ENCODE measurements at regions not wholly inside any gene's neighbourhood (a gene's known extent, or its start where the extent isn't known, plus 50 kb on each side); places are given as distances from the start of the nearest gene placed in this dataset.

DNA sequence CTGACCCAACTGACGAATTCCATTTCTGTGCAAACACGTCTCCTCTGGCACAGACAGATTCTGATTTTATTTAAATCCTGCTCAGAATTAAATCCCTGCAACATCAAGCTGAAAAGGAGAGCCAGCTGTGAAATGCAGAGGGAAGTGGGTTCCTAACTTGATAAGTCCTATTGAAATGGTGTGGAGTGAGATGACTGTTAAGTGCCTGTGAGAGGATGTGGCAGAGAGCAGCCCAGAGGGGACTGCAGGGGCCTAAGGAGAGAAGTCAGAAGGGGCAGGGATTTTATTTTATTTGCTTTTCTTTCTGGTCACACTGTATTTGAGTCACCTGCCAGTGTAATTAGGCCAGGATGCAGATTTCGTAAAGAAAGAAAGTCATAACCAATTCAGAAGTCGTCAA lies 277.4 kb downstream of the NKX6-1 start:
- DNase-seq = no peak
- TF ChIP-seq, protein P1, sequence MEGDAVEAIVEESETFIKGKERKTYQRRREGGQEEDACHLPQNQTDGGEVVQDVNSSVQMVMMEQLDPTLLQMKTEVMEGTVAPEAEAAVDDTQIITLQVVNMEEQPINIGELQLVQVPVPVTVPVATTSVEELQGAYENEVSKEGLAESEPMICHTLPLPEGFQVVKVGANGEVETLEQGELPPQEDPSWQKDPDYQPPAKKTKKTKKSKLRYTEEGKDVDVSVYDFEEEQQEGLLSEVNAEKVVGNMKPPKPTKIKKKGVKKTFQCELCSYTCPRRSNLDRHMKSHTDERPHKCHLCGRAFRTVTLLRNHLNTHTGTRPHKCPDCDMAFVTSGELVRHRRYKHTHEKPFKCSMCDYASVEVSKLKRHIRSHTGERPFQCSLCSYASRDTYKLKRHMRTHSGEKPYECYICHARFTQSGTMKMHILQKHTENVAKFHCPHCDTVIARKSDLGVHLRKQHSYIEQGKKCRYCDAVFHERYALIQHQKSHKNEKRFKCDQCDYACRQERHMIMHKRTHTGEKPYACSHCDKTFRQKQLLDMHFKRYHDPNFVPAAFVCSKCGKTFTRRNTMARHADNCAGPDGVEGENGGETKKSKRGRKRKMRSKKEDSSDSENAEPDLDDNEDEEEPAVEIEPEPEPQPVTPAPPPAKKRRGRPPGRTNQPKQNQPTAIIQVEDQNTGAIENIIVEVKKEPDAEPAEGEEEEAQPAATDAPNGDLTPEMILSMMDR (IDR thresholded peaks at IDR 0.05; ENCODE audit: unreplicated experiment) = no peak
- Mint-ChIP-seq H3K4me3 (ENCODE audit: low read depth, unreplicated experiment) (no peak overlapping the region), H3K4me1 (ENCODE audit: low read depth, unreplicated experiment) (no peaks in the 10 kb centered on the region), H3K36me3 (ENCODE audit: insufficient read depth, unreplicated experiment) (no peaks in the 10 kb centered on the region), H3K27me3 (ENCODE audit: unreplicated experiment) (peaks cover 21% of the 10 kb centered on the region), H3K27ac (ENCODE audit: unreplicated experiment) (no peak overlapping the region), H3K9me3 (ENCODE audit: low read depth, unreplicated experiment) (no peaks in the 10 kb centered on the region)
- CTCF ChIA-PET = interaction anchor here (0.7 kb wide), 1 partner anchor 12 kb away, joined by 3 read pairs; no protein-coding TSS in a partner anchor
- intact Hi-C loops (cut with micrococcal nuclease; ENCODE audit: unreplicated experiment) = no loop called here
- BruUV-seq (replicated peaks) = no TSS peak

DNA sequence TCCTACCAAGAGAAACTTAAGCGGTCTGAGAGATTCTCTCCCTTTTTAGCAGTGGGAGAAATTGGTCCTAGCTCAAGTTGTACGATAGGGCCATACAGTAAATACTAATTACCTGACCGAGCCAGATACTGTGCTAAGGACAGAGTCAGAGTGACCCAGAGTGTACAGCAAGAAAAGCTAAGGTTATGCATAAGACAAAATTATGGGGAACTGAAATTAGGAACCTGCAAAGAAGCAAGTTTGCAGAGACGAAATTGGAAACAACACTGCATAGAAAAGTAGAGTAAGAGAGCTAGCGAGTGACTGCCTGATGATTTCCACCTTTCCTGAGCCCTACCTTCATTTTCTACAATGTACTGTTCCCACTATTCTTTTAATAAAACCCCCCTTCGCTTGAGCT lies 278.1 kb downstream of the NKX6-1 start:
- Mint-ChIP-seq H3K4me1 (ENCODE audit: low read depth, unreplicated experiment) (no peaks in the 10 kb centered on the region), H3K4me3 (ENCODE audit: low read depth, unreplicated experiment) (no peak overlapping the region), H3K27ac (ENCODE audit: unreplicated experiment) (no peak overlapping the region), H3K9me3 (ENCODE audit: low read depth, unreplicated experiment) (no peaks in the 10 kb centered on the region), H3K27me3 (ENCODE audit: unreplicated experiment) (peaks cover 19% of the 10 kb centered on the region), H3K36me3 (ENCODE audit: insufficient read depth, unreplicated experiment) (no peaks in the 10 kb centered on the region)
- TF ChIP-seq, protein P1 (IDR thresholded peaks at IDR 0.05; ENCODE audit: unreplicated experiment) = no peak
- intact Hi-C loops (cut with micrococcal nuclease; ENCODE audit: unreplicated experiment) = no loop called here
- no TSS peak for BruUV-seq (replicated peaks)
- no peak for DNase-seq
- CTCF ChIA-PET = interaction anchor here (0.7 kb wide), 1 partner anchor 12 kb away, joined by 3 read pairs; no protein-coding TSS in a partner anchor

DNA sequence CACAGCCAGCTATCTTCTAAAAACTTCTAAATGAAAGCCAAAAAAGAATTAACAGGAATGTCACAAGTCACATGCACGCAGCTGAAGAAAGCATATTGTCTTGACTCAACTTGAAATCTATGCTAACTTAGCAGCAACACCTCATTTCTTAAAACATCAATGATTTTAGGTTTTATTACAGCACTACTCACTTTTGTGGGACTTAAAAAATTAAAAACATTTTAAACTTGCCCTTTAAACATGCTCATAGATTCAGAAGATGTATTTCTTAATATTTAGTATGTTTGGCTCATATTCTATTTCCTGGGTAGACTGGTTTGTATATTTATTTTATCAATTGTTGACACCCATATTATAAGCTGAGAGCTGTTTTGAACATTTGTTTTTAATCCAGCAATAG lies 279.4 kb downstream of the NKX6-1 start:
- no TSS peak for BruUV-seq (replicated peaks)
- CTCF ChIA-PET = no interaction called here
- DNase-seq = no peak
- H3K27ac Mint-ChIP-seq (ENCODE audit: unreplicated experiment) = no peak overlapping the region
- H3K36me3 Mint-ChIP-seq (ENCODE audit: insufficient read depth, unreplicated experiment) = no peaks in the 10 kb centered on the region
- H3K9me3 Mint-ChIP-seq (ENCODE audit: low read depth, unreplicated experiment) = no peaks in the 10 kb centered on the region
- no peaks in the 10 kb centered on the region for H3K4me1 Mint-ChIP-seq (ENCODE audit: low read depth, unreplicated experiment)
- TF ChIP-seq, protein P1 (IDR thresholded peaks at IDR 0.05; ENCODE audit: unreplicated experiment) = no peak
- H3K27me3 Mint-ChIP-seq (ENCODE audit: unreplicated experiment) = peaks cover 19% of the 10 kb centered on the region
- H3K4me3 Mint-ChIP-seq (ENCODE audit: low read depth, unreplicated experiment) = no peak overlapping the region
- intact Hi-C loops (cut with micrococcal nuclease; ENCODE audit: unreplicated experiment) = no loop called here

DNA sequence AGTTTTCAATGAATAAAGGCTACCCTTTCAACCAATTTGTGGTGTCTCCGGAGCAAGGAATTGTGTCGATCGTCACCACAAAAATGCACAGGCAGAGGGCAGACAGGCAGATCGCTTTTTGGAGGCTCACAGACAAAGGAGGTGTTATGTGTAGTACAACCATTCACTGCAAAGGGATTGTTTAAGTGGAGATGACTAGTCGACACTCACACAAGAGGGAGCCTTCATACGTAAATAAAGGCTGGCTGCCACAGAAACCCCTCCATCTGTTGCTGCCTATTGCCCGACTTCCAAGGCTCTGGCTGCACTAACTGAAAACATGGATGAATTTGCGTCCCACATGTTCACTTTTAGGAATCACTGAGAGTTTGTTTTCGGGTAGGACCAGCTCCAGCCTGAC lies 281.1 kb downstream of the NKX6-1 start:
- H3K27me3 Mint-ChIP-seq (ENCODE audit: unreplicated experiment) = peaks cover 19% of the 10 kb centered on the region
- no peak overlapping the region for H3K27ac Mint-ChIP-seq (ENCODE audit: unreplicated experiment)
- no peaks in the 10 kb centered on the region for H3K36me3 Mint-ChIP-seq (ENCODE audit: insufficient read depth, unreplicated experiment)
- no peak overlapping the region for H3K4me3 Mint-ChIP-seq (ENCODE audit: low read depth, unreplicated experiment)
- TF ChIP-seq, protein P1 (IDR thresholded peaks at IDR 0.05; ENCODE audit: unreplicated experiment) = no peak
- intact Hi-C loops (cut with micrococcal nuclease; ENCODE audit: unreplicated experiment) = no loop called here
- CTCF ChIA-PET = no interaction called here
- no TSS peak for BruUV-seq (replicated peaks)
- H3K9me3 Mint-ChIP-seq (ENCODE audit: low read depth, unreplicated experiment) = no peaks in the 10 kb centered on the region
- H3K4me1 Mint-ChIP-seq (ENCODE audit: low read depth, unreplicated experiment) = no peaks in the 10 kb centered on the region
- no peak for DNase-seq
